Thymus (tissue), 11 donors: ENCODE measurements at regions not wholly inside any gene's neighbourhood (a gene's known extent, or its start where the extent isn't known, plus 50 kb on each side); places are given as distances from the start of the nearest gene placed in this dataset.
A peak's percentile ranks its signal among the peaks of the same experiment; 100 is the strongest.

Experiments
- DNase-seq, 9 donors: peaks; one replicate each; pipeline ENCODE4 v3.0.0-alpha.2; 2013; ENCODE audit warnings: low spot score in 9 of 9, low read depth in 6 of 9, missing footprints in 1 of 9
- H3K27ac ChIP-seq, 2 donors: one replicate each; pipeline ENCODE4 v1.5.1; 2013; ENCODE audit warnings: control low read depth in 1 of 2, low read depth in 1 of 2, low read length in 1 of 2, mild to moderate bottlenecking in 1 of 2, moderate library complexity in 1 of 2
- H3K27me3 ChIP-seq, 2 donors: one replicate each; pipeline ENCODE4 v1.5.1; 2013; ENCODE audit warnings: low read length in 1 of 2; ENCODE audit not compliant: control insufficient read depth in 2 of 2, insufficient read depth in 1 of 2
- H3K36me3 ChIP-seq, 2 donors: one replicate each; pipeline ENCODE4 v1.5.1; 2013; ENCODE audit warnings: low read length in 1 of 2, mild to moderate bottlenecking in 1 of 2, moderate library complexity in 1 of 2; ENCODE audit not compliant: control insufficient read depth in 2 of 2, insufficient read depth in 2 of 2
- H3K4me1 ChIP-seq, 2 donors: one replicate each; pipeline ENCODE4 v1.5.1; 2013; ENCODE audit warnings: low read length in 2 of 2; ENCODE audit not compliant: control insufficient read depth in 2 of 2, insufficient read depth in 2 of 2
- H3K4me3 ChIP-seq, 2 donors: one replicate each; pipeline ENCODE4 v1.5.1; 2013; ENCODE audit warnings: low read length in 2 of 2, control low read depth in 1 of 2, mild to moderate bottlenecking in 1 of 2
- H3K9me3 ChIP-seq, 2 donors: one replicate each; pipeline ENCODE4 v1.5.1; 2013; ENCODE audit warnings: low read length in 1 of 2, mild to moderate bottlenecking in 1 of 2; ENCODE audit not compliant: control insufficient read depth in 2 of 2, insufficient read depth in 1 of 2
- WGBS: extraction: QIAGEN DNeasy Blood & Tissue Kit; methylation state at CpG from one replicate; pipeline ENCODE4 v1.1.7; 2013; 5-methylcytosine and 5-hydroxymethylcytosine counted together
- donor health status: healthy.

GRCh38 chr3:194025951-194026350, 110.0 kb upstream of the HES1 start:
- Histone ChIP-seq H3K9me3 (no peaks in the 10 kb centered on the region), H3K27me3 (no peaks in the 10 kb centered on the region), H3K4me3 (no peak overlapping the region), H3K36me3 (no peaks in the 10 kb centered on the region), H3K4me1 (peaks cover 0 to 6% of the 10 kb centered on the region in 2 donors), H3K27ac (no peak overlapping the region)
- 93% methylated on average over 3 of the region's 3 CpGs for WGBS
- DNase-seq: no peak

- 98% methylated on average over 2 of the region's 2 CpGs for WGBS
- DNase-seq: no peak
- Histone ChIP-seq H3K4me1 (peaks cover 0 to 27% of the 10 kb centered on the region in 2 donors), H3K9me3 (no peaks in the 10 kb centered on the region), H3K27ac (no peak overlapping the region), H3K27me3 (no peaks in the 10 kb centered on the region), H3K36me3 (no peaks in the 10 kb centered on the region), H3K4me3 (no peak overlapping the region)
These were observed 107.4 kb upstream of the HES1 start for GRCh38 chr3:194028434-194029004.

- Histone ChIP-seq H3K27ac (no peak overlapping the region), H3K36me3 (no peaks in the 10 kb centered on the region), H3K4me1 (peaks cover 0 to 23% of the 10 kb centered on the region in 2 donors), H3K4me3 (no peak overlapping the region), H3K9me3 (no peaks in the 10 kb centered on the region), H3K27me3 (no peaks in the 10 kb centered on the region)
- DNase-seq: no peak
These were observed 106.1 kb upstream of the HES1 start for GRCh38 chr3:194029846-194030245.

GRCh38 chr3:194030372-194030771, 105.6 kb upstream of the HES1 start:
- Histone ChIP-seq H3K27me3 (no peaks in the 10 kb centered on the region), H3K36me3 (no peaks in the 10 kb centered on the region), H3K27ac (no peak overlapping the region), H3K9me3 (no peaks in the 10 kb centered on the region), H3K4me3 (no peak overlapping the region), H3K4me1 (peaks cover 0 to 23% of the 10 kb centered on the region in 2 donors)
- WGBS: 93% methylated on average over 4 of the region's 4 CpGs
- no peak for DNase-seq

GRCh38 chr3:194031349-194031748, 104.6 kb upstream of the HES1 start:
- 97% methylated on average over 9 of the region's 9 CpGs for WGBS
- DNase-seq: no peak
- peaks cover 0 to 23% of the 10 kb centered on the region in 2 donors for H3K4me1 ChIP-seq
- no peak overlapping the region for H3K27ac ChIP-seq
- H3K4me3 ChIP-seq: no peak overlapping the region
- H3K9me3 ChIP-seq: no peaks in the 10 kb centered on the region
- no peaks in the 10 kb centered on the region for H3K36me3 ChIP-seq
- H3K27me3 ChIP-seq: no peaks in the 10 kb centered on the region

GRCh38 chr3:194031867-194032635, 103.9 kb upstream of the HES1 start:
- no peak for DNase-seq
- Histone ChIP-seq H3K27me3 (no peaks in the 10 kb centered on the region), H3K36me3 (no peaks in the 10 kb centered on the region), H3K9me3 (no peaks in the 10 kb centered on the region), H3K27ac (no peak overlapping the region), H3K4me1 (peaks cover 0 to 23% of the 10 kb centered on the region in 2 donors), H3K4me3 (no peak overlapping the region)
- WGBS: 96% methylated on average over 12 of the region's 12 CpGs

- Histone ChIP-seq H3K4me3 (no peak overlapping the region), H3K9me3 (no peaks in the 10 kb centered on the region), H3K27me3 (no peaks in the 10 kb centered on the region), H3K27ac (no peak overlapping the region), H3K4me1 (peaks cover 0 to 23% of the 10 kb centered on the region in 2 donors), H3K36me3 (no peaks in the 10 kb centered on the region)
- 26% methylated on average over 9 of the region's 9 CpGs for WGBS
- peak in 6 of 9 donors; percentile 8 to 67 (median 40) for DNase-seq
These were observed 103.0 kb upstream of the HES1 start for GRCh38 chr3:194032828-194033435.

- H3K9me3 ChIP-seq: no peaks in the 10 kb centered on the region
- no peaks in the 10 kb centered on the region for H3K27me3 ChIP-seq
- no peak overlapping the region for H3K4me3 ChIP-seq
- DNase-seq: no peak
- H3K27ac ChIP-seq: no peak overlapping the region
- 97% methylated on average over 24 of the region's 24 CpGs for WGBS
- H3K4me1 ChIP-seq: peaks cover 0 to 23% of the 10 kb centered on the region in 2 donors
- H3K36me3 ChIP-seq: no peaks in the 10 kb centered on the region
These were observed 101.3 kb upstream of the HES1 start for GRCh38 chr3:194034346-194035336.
